GM18907 (cell line): ENCODE measurements at regions not wholly inside any gene's neighbourhood (a gene's known extent, or its start where the extent isn't known, plus 50 kb on each side); places are given as distances from the start of the nearest gene placed in this dataset.

Experiments
- ATAC-seq: cut with Tn5 transposase; IDR thresholded peaks from one replicate; pipeline ENCODE4 v1.9.1; 2021; ENCODE audit warnings: mild to moderate bottlenecking, moderate library complexity; ENCODE audit not compliant: unreplicated experiment

DNA sequence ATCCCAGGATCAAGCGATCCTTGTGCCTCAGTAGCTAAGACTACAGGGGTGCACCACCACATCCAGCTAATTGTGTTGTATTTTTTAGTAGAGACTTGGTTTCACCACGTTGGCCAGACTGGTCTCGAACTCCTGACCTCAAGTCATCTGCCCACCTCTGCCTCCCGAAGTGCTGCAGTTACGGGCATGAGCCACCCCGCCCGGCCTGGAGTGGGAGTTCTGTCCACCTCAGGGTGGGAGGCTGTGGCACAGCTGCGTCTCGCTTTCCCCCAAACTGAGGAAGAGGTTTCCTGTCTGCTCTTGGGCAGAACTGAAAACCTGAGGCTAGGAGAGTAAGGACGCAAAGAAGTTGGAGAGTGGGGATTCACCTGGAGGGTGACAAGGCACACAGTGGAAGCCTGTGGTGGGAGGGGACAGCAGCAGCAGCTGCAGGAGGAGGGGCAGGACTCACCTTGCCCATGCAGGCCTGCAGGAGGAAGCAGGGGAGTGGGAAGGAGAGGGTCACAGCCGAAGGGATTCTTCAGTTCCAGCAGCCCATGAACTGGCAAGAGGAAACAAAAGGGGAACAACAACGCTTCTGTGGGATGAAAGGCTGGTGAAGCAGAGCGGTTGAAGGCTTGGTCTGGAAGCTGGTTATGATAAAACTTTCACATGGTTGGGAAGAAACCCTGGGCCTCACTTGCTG is 181.4 kb downstream of the GAS1 start:
- ATAC-seq = no peak

DNA sequence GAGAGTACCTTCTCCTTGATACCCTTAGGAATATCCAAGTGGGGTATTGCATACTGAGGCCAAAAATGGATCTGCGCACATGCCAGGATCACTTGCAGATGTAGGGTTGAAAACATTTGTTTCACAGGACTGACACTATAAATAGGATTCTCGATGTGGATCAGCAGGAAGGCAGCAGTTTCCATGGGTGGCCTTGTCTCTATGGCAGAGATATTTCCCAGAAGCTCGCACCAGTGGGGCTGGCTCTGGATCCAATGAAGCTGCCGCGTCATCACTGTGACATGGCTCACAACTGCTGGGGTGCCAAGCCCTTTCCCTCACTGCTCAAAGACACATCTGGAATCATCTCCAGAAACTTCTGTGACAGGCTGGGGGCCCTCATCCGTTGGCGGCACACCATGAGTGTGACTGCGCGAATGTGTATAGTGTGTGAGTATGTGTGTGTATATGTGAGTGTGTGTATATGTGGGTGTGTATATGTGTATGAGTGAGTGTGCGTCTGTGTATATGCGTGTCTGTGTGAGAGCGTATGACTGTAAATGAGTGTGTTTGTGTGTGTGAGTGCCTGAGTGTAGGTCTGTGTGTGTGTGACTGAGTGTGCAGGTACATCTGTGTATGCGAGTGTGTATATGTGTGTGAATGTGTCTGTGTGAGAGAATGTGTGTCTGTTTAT is 182.5 kb downstream of the GAS1 start:
- ATAC-seq = no peak

DNA sequence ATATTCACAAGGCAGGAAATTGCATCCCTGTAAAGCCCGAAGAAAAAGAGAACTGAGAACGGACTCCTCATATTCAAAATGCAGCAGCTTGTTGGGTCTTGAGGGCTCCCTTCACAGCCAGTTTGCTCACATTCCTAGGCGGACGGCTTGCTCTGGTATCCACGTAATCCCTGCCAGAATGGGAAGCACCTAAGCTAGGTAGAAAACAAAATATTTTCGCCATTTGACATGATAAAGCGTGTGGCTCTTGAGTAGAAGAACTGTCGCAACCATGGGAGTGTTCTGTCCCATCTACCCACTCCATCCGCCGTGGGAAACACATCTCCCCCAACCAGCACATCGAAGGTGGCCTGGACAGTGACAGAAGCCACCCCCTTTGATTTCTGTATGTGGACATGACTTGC is 183.1 kb downstream of the GAS1 start:
- no peak for ATAC-seq

DNA sequence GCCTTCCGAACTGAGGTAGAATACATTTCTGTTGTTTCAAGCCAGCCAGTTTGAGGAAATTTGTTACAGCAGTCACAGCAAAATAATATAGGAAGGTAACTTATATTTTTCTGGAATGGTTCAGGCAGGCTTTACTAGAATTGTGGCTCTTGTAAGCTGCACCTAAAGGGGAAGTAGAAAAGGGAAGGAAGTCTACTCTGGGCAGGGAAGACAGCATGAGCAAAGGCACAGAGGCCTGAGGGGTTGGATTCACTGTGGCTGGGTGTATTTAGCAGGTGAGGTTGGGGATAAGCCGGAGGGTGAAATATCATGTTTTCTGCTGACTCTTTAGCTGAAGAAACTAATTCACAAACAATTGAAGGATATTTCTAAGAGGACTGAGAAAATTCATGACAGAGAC is 183.5 kb downstream of the GAS1 start:
- ATAC-seq = no peak

DNA sequence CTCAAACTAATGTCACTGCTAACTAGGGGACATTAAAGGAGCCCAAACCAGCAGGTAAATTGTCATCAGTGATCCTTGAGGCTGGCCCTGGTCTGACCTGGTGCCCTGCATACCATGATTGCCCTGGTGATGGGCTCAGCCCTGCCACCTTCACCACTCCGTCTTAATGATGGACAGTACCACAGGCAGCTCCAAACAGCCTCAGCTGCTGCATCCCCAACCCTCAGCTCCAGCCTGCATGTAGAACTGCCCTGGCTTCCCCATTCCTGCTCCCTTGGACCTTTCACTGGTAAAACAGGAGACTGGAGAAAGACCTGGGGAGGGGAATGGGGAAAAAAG is 190.0 kb downstream of the GAS1 start:
- no peak for ATAC-seq

DNA sequence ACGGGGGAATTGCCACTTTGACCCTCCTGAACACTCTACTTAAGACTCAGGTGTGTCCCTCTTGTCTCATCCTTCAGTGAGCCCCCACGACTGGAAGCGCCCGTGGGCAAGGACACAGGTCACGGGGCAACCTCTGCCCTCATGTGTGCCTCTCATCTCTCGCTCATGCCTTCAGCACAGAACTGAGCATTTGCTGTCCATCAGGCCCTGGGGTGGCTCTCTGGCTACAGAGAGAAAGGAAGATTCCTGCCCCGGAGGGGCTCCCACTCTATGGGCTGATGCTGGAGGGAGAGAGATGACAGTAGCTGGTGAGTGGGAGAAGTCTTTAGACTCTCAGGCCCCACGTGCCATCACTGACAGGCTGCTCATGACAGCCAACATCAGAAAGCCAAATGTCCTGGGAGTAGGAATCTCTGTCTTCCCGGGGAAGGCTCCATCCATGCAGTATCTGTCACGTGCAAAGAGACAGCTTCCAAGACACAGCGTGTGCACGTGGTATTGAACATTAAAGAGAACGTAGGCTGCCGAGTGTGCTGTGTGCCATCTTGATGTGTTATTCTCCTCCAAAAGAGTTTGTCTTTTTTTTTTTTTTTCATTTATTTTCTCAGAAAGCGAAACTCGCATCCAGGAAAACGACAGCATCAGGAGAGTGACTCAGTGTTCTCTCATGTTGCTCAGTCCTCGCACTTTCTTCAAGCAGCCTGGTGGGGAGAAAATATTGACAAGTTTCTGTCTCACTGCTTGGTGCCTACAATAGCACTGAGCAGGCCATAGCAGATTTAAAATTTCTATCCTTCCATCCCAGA is 190.5 kb downstream of the GAS1 start:
- ATAC-seq = no peak

DNA sequence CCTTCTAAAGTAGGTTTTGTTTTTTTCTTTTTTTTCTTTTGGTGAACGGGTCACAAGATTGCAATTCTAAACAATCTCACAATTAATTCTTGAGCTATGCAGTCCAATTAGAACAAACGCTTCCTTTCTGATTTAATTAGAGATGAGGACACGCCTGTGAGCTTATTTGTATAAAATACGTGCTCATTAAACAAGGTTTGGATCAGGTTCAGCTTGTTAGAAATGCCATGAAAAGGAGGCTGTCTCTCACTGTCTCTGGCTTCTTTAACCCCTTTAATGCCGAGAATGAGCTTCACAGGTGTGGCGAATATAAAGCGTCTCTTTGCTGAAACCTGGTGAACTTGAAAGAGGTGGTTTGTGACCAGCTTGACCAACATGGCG is 191.8 kb downstream of the GAS1 start:
- ATAC-seq = no peak

DNA sequence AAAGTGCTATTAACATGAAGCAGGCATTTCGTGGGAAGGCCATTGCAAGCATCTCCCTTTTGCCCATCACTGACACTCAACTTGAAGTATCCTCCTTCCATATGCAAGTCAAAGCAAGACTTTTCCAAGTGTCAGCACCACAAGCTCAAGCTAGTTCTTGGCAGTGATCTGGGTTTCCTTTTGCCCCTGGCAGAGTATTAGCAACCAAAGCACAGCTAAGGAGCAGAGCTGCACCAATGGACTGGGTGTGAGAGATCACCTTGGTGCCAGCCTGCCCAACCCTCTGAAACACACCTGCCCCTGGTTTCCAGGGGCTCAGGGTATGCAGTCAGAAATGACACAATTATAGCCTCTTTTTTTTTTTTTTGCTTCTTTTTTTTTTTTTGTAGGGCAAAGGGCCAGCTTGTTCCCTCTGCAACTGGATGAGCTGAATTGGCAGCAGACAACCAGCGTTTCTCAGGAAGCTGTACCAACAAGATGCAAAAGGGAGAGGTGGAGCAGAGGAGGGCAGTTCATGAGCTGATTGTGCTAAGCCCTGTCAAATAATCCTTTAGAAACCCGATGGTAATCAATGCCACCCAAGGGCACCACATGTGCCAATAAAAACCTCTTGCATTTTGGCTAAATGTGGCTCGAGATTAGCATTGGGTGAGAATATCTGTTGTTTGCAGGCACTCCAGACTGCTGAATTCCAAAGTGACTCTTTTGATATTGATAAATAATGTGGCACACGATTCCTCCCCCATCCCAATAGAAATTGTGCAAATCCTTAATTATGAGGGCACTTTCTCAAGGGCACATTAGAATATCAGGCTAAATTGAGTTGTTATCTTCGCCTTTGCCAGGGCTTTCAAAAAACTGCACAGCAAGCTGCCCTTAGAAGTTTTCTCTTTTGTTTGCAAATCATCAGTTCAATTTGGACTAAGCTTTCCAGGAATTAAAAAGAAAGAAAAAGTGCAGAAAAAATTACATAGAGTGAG is 192.4 kb downstream of the GAS1 start:
- ATAC-seq = no peak

DNA sequence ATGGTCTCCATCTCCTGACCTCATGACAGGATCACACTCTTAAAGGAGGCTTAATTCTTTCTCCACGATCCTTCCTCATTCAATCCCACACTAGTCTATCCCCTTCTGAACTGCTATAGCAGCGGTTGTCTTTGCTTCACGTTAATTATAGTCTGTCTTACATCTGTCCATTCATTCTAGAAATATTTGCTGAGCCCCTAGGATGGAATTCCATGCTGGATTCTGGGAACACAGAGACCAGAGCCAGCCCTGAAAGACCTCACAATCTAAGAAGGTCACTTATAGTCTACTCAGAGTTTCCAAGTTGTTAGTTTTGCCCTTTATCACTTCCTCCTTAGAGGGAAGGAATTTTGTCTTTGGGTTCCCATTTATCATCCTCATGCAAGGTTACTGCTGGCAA is 193.5 kb downstream of the GAS1 start:
- ATAC-seq = no peak

DNA sequence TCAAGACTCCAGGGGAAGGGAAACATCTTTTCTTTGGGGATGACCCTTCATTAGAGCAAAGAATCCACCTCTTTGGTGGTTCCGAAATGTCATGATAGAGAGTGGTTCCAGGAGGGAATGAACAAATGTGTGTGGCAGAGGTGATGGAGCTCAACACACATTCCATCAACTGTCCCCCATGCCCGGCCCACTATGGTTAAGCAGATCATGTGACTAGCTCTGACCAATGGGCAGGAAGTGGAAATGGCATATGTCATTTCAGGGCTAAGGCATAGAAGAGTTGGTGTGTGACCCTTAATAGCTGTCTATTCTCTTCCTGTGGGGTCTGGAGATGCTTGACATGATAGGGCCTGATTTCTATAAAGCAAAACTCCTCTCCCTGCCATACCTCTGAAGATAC is 194.6 kb downstream of the GAS1 start:
- no peak for ATAC-seq

DNA sequence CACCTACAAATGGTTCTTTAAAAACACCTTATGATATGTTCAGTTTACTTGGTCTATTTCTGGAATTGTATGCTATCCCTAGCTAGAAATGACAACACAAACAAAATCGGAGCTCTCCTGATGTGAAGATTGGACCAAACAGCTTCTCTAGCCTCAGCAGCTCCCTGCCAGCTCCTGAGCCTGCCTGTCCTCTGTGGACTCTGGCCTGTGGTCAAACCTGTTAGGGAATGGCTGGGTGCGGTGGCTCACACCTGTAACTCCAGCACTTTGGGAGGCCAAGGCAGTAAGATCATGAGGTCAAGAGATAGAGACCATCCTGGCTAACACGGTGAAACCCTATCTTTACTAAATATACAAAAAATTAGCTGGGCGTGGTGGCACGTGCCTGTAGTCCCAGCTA is 195.3 kb downstream of the GAS1 start:
- ATAC-seq = no peak

DNA sequence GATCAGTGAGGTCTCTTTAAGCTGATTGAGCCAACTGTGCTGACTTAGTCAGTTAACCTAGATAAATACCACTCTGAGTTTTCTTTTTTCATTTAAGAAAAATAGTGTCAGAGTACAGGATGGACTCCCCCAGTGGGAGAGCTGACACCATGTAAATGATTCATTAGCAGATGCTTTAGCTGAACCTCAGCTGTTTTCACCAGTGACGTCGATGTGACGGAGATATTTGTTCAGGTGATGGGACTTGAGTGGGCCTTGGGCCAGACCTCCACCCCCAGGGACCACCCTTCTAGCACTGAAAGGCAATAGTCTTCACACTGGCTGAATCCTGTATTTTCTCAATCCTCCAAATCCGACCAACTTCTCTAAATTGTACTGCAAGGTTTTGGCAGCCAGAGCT is 196.1 kb downstream of the GAS1 start:
- no peak for ATAC-seq

DNA sequence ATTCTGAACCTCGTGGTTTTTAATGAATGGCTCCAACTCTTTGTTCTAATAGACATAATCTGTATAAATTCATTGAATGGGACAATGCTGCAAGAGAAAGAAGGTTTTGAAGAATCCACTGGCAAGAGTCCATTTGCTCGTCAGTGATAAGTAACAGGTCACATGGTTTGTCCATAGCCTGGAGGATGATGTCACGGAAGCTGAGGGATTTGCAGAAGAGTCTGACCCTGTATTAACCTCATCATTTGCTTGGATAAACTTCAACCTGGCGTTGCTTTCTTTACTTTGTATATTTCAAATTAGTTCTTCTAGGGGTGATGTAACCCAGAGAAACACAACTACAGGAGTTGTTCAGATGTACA is 197.4 kb downstream of the GAS1 start:
- no peak for ATAC-seq

DNA sequence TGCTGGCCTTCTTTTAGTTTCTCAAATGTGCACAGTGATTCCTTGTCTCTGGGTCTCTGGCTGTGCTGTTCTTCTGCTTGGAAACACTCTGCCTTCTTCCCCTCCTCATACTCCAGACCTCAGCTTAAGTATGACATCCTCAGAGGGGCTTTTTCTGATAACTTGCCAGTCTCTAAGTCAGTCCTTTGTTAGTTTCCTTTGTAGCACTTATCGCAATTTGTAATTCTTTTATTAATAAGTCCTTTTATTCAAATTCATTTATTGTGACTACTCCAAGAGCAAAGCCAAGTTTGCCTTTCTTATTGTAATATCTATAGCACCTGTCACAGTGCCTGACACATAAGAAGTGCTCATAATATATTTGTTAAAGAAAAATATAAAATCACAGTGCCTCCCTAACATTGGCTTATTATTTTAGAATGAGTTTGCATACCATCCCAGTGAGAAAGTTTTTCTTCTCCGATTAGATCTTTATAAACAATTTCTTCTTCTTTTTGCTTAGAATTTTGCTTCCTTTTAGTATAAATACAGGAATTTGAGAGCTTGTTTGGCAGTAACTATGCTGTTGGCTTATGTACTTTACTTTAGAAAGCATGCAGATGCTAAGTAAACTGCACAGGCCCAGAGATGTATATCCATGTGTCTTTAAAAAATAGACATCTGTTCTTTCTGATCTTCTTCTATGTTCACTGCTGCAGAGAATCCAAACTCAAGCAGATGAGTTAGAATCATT is 198.0 kb downstream of the GAS1 start:
- no peak for ATAC-seq

DNA sequence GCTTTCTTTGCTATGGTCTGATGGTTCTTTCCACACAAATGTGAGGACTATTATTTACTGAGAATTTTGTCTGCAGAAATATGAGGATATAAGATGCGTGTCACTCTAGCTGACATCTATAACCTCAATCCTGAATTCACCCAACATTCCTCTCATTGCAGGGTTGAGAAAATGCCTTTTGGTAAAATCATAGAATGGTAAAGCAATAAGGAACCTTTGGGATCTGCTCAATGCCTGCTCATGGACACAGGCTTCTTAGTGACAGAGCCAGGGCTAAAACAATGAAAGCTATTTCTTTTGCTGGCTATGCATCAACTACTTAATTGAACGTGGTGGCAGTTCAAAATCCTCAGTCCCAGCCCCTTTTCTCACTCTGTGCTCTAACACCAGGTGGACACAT is 199.6 kb downstream of the GAS1 start:
- ATAC-seq = no peak

DNA sequence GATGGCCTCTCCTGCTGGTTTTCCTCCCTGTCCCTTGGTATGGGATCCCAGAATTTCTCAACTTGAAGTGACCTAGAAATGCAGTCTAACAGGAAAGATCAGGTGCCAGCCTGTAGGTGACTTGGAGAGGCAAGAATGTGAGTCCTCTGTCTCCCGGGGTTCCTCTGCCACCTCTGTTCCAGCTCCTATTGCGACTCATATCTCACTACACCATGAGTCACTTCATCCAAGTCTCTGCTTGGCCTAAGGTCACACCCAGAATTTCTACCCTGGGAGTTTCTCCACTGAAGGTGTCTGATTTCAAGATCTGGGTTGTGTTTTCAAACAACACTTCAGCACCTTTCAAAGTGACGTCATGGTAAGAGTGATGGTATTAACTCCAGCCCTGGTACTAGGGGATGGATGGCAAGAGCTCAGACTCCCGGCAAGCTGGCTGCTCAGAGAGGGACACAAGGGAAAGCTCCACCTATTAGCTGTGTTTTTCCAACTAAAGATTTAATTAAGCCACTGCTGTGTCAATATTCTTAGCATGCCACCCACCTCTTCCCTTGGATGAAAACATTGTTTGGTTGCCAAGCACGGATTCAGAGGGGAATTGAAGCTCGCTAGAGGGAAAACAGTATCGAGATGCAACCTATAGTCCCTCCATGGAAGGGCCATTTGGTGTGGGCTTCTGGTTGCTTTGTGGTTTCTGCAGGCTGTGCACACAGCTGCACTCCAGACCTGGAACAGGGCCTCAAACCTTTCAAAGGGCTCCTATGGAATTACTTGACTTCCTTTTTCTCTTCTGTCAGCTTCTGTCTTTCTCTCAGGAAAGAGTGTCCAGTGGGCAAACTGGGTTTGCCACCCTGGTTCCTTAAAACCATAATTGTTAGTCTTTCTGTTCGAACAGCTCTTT is 205.7 kb downstream of the GAS1 start:
- no peak for ATAC-seq

DNA sequence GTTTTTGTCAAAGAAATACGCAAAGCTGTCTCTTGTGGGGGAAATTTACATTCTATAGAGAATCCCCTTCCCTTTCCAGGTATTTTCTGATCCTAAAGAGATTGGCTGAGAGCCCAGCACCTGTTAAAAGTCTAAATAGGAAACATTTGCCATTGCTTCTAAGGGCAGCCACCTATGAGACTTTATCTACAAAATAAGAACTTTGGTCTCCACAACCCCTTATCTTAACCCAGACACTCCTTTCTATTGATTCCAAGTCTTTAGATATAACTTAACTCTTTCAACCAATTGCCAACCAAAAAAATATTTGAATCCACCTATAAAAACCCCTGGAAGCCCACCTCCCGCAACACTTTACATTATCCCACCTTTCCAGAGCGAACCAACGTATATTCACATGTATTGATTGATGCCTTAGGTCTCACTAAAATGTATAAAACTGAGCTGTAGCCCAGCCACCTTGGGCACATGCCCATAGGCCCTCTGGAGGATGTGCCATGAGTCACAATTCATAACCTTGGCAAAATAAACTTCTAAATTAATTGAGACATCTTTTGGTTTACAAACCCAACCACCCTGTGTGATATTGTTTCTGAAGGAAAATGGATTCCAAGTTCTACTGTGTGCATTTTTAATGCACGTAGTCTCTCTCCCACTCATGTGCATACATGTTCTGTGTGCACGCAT is 211.4 kb downstream of the GAS1 start:
- ATAC-seq = no peak

DNA sequence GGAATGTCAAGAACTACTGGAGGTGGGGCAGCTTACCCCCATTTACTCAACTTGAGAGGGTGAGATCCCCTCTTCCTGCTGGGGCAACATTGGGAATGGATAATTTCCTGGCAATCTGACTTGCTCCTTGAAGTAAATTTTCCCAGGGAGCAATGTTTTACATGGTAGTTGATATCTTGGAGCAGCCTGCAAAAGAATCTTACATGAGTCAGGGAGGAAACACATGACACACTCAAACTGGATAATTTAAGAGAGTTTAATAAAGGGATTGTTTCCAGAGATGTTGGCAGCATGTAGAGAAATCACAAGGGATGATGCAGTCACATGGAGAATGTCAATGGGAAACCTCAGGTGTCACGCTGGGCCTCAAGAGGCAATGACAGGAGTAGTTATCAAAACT is 212.5 kb downstream of the GAS1 start:
- no peak for ATAC-seq

DNA sequence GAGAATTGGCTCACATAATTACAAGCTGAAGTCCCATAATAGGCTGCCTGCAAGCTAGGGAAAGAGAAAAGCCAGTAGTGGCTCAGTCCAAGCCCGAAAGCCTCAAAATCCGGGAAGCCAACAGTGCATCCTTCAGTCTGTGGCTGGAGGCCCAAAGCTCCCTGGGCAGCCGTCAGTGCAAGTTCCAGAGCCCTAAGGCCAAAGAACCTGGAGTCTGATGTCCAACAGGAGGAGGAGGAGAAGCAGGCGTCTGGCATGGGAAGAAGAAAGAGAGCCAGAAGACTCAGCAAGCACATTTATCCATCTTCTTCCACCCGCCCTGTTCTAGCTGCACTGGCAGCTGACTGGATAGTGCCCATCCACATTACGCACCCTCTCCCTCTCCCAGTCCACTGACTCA is 213.4 kb downstream of the GAS1 start:
- no peak for ATAC-seq
